Renal cortical epithelial cell (primary cell): ENCODE measurements at regions not wholly inside any gene's neighbourhood (a gene's known extent, or its start where the extent isn't known, plus 50 kb on each side); places are given as distances from the start of the nearest gene placed in this dataset.
"Not testable (repeated sequence)": the region's sequence is repeated elsewhere in the genome, so short reads cannot be mapped to it uniquely, and the experiment has no call there.

Experiments used
- DNase-seq: peaks from one replicate; pipeline ENCODE4 v3.0.0-alpha.2; 2011; ENCODE audit warnings: low read depth

- DNase-seq: no peak
Measured at GRCh38 chr6:27106382-27106781, 141.1 kb upstream of the PRSS16 start.

GRCh38 chr6:27111743-27112142 lies 135.8 kb upstream of the PRSS16 start:
- no peak for DNase-seq

GRCh38 chr6:27112974-27113373 lies 134.5 kb upstream of the PRSS16 start:
- no peak for DNase-seq

- DNase-seq: no peak
Measured at GRCh38 chr6:27119329-27119728, 128.2 kb upstream of the PRSS16 start.

- no peak for DNase-seq
Measured at GRCh38 chr6:27119761-27120160, 127.7 kb upstream of the PRSS16 start.

- DNase-seq: no peak
Measured at GRCh38 chr6:27121640-27122039, 125.9 kb upstream of the PRSS16 start.

- no peak for DNase-seq
Measured at GRCh38 chr6:27124252-27124657, 123.2 kb upstream of the PRSS16 start.

- DNase-seq: no peak
Measured at GRCh38 chr6:27126046-27126814, 121.3 kb upstream of the PRSS16 start.

GRCh38 chr6:27126815-27127537 lies 120.5 kb upstream of the PRSS16 start:
- DNase-seq: peak; percentile 84

GRCh38 chr6:27127874-27128273 lies 119.6 kb upstream of the PRSS16 start:
- not testable (repeated sequence) for DNase-seq

- DNase-seq: no peak
Measured at GRCh38 chr6:27128311-27129094, 119.0 kb upstream of the PRSS16 start.

- no peak for DNase-seq
Measured at GRCh38 chr6:27129095-27129815, 118.2 kb upstream of the PRSS16 start.

GRCh38 chr6:27129917-27130316 lies 117.6 kb upstream of the PRSS16 start:
- no peak for DNase-seq

GRCh38 chr6:27130668-27131428 lies 116.7 kb upstream of the PRSS16 start:
- no peak for DNase-seq

- not testable (repeated sequence) for DNase-seq
Measured at GRCh38 chr6:27132282-27132531, 115.3 kb upstream of the PRSS16 start.

GRCh38 chr6:27132532-27133280 lies 114.8 kb upstream of the PRSS16 start:
- peak; percentile 100 for DNase-seq

GRCh38 chr6:27133281-27134227 lies 113.9 kb upstream of the PRSS16 start:
- DNase-seq: peak; percentile 61

- no peak for DNase-seq
Measured at GRCh38 chr6:27135087-27135657, 112.3 kb upstream of the PRSS16 start.

- DNase-seq: no peak
Measured at GRCh38 chr6:27136077-27136644, 111.3 kb upstream of the PRSS16 start.
